Bronchial epithelial cell (primary cell): ENCODE measurements at regions not wholly inside any gene's neighbourhood (a gene's known extent, or its start where the extent isn't known, plus 50 kb on each side); places are given as distances from the start of the nearest gene placed in this dataset.

Source experiments
- DNase-seq: peaks from one replicate; pipeline ENCODE4 v3.0.0-alpha.2; 2010; ENCODE audit warnings: low read depth
- FAIRE-seq: peaks from 2 replicates; lab custom pipeline; 2011; peaks lifted over from hg19 to GRCh38; lab: Jason Lieb, UNC
- H3K27me3 ChIP-seq: 2 replicates; pipeline ENCODE4 v1.5.1; 2011; ENCODE audit warnings: low read length; ENCODE audit not compliant: control insufficient read depth, insufficient read depth
- H3K36me3 ChIP-seq: 2 replicates; pipeline ENCODE4 v1.5.1; 2011; ENCODE audit warnings: low read length; ENCODE audit not compliant: control insufficient read depth, insufficient read depth
- H3K4me3 ChIP-seq: 2 replicates; pipeline ENCODE4 v1.5.1; 2011; ENCODE audit warnings: mild to moderate bottlenecking, low read depth, low read length, control low read depth
- TF ChIP-seq, protein P1 (sequence below): IDR thresholded peaks from 2 replicates; pipeline ENCODE4 v1.5.1; 2011; ENCODE audit warnings: mild to moderate bottlenecking, moderate library complexity, low read length, control low read depth, inconsistent platforms; ENCODE audit not compliant: insufficient read depth, severe bottlenecking

- Histone ChIP-seq H3K4me3 (no peak overlapping the region), H3K27me3 (peaks cover 16% of the 10 kb centered on the region), H3K36me3 (no peaks in the 10 kb centered on the region)
- DNase-seq: no peak
- TF ChIP-seq, protein P1, sequence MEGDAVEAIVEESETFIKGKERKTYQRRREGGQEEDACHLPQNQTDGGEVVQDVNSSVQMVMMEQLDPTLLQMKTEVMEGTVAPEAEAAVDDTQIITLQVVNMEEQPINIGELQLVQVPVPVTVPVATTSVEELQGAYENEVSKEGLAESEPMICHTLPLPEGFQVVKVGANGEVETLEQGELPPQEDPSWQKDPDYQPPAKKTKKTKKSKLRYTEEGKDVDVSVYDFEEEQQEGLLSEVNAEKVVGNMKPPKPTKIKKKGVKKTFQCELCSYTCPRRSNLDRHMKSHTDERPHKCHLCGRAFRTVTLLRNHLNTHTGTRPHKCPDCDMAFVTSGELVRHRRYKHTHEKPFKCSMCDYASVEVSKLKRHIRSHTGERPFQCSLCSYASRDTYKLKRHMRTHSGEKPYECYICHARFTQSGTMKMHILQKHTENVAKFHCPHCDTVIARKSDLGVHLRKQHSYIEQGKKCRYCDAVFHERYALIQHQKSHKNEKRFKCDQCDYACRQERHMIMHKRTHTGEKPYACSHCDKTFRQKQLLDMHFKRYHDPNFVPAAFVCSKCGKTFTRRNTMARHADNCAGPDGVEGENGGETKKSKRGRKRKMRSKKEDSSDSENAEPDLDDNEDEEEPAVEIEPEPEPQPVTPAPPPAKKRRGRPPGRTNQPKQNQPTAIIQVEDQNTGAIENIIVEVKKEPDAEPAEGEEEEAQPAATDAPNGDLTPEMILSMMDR: no peak
- FAIRE-seq: no peak
These were observed 317.7 kb upstream of the TLE3 start for GRCh38 chr15:70415398-70415797.

- Histone ChIP-seq H3K4me3 (no peak overlapping the region), H3K36me3 (no peaks in the 10 kb centered on the region), H3K27me3 (peaks cover 16% of the 10 kb centered on the region)
- no peak for FAIRE-seq
- TF ChIP-seq, protein P1: no peak
- no peak for DNase-seq
These were observed 316.9 kb upstream of the TLE3 start for GRCh38 chr15:70414626-70415025.

- peaks cover 11% of the 10 kb centered on the region for H3K27me3 ChIP-seq
- no peak overlapping the region for H3K4me3 ChIP-seq
- no peak for DNase-seq
- no peaks in the 10 kb centered on the region for H3K36me3 ChIP-seq
- no peak for FAIRE-seq
- TF ChIP-seq, protein P1: no peak
These were observed 315.1 kb upstream of the TLE3 start for GRCh38 chr15:70412794-70413193.

GRCh38 chr15:70411143-70411863 is 313.6 kb upstream of the TLE3 start:
- FAIRE-seq: no peak
- TF ChIP-seq, protein P1: no peak

GRCh38 chr15:70410371-70410985 is 312.8 kb upstream of the TLE3 start:
- FAIRE-seq (no peak), DNase-seq (peak; percentile 56)
- H3K36me3 ChIP-seq: no peaks in the 10 kb centered on the region
- H3K27me3 ChIP-seq: peaks cover 3% of the 10 kb centered on the region
- H3K4me3 ChIP-seq: no peak overlapping the region
- TF ChIP-seq, protein P1: no peak

More at GRCh38 chr15:70411143-70411863, 313.6 kb upstream of the TLE3 start:
- no peak for DNase-seq
- Histone ChIP-seq H3K27me3 (peaks cover 7% of the 10 kb centered on the region), H3K36me3 (no peaks in the 10 kb centered on the region), H3K4me3 (no peak overlapping the region)

GRCh38 chr15:70409388-70409787 is 311.7 kb upstream of the TLE3 start:
- Histone ChIP-seq H3K36me3 (no peaks in the 10 kb centered on the region), H3K4me3 (no peak overlapping the region), H3K27me3 (no peaks in the 10 kb centered on the region)
- FAIRE-seq (no peak), DNase-seq (no peak)
- TF ChIP-seq, protein P1: no peak
